H4 (cell line): ENCODE measurements at regions not wholly inside any gene's neighbourhood (a gene's known extent, or its start where the extent isn't known, plus 50 kb on each side); places are given as distances from the start of the nearest gene placed in this dataset.

Source experiments
- DNase-seq: peaks from one replicate; pipeline ENCODE4 v3.0.0-alpha.2; 2015; ENCODE audit warnings: low spot score

DNA sequence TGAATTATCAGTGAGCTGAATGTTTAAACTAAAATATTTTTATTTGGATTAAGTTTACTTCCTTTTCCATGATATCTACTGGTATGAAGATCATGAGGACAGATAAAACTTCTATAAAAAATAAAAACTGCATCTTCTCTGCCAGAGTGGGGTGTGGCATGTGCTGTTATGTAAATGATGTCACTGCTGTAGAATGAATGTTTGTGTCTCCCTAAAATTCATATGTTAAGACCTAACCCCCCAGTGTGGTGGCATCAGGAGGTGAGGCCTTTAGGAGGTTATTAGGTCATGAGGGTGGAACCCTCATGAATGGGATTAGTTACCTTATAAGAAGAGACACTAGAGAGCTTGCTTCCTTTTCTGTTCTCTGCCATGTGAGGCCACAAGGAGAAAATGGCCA is 178.7 kb upstream of the DPH6 start:
- no peak for DNase-seq

DNA sequence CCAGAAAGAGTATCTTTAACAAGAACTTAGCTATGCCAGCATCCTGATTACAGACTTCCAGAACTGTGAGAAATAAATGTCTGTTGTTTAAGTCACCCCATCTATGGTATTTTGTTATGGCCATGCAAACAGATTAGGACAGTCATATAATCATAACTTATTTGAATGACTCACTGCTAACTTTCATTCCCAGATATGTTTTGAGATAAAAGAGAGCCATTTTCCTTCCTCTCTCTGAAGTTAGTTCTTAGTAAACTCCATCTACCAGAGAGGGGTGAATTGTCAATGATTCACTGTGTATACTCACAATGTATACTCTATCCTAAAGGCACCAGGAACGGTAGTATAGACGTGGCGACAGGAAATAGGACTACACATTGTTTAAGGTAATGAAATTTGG is 179.4 kb upstream of the DPH6 start:
- no peak for DNase-seq

GRCh38 chr15:35727627-35728026 is 181.7 kb upstream of the DPH6 start:
- no peak for DNase-seq

DNA sequence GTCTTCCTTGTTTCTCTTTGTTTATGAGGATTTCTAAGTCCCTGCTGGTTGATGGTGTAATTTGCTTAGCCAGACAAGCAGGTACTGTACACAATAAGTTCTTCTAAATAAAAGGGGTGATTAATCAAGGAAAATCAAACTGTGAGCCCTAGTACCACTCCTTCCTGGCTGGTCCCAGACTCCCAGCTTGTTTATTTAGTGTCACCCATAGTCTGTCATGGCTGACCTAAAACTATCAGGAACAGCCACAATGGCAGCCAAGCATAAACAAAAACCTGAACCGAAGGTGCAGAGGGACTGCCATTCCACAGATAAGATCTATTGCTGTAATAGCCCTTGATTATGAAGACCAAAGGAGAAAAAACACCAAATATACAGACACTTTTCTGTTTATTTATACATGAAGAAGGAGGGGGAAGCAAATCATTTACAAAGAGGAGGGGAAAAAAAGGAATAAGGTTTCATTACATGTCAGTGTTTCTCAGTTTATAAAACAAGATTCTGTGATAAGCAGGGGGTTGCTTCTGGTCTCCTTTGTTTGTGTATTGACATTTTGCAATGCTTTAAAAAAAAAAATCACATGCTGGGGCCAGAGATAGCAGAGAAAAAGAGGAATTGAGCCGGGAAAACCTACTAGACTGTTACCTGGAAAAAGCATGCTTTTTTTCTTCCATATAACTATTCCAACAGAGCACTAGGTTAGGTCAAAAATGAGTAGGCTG is 182.4 kb upstream of the DPH6 start:
- peak; percentile 93 for DNase-seq

DNA sequence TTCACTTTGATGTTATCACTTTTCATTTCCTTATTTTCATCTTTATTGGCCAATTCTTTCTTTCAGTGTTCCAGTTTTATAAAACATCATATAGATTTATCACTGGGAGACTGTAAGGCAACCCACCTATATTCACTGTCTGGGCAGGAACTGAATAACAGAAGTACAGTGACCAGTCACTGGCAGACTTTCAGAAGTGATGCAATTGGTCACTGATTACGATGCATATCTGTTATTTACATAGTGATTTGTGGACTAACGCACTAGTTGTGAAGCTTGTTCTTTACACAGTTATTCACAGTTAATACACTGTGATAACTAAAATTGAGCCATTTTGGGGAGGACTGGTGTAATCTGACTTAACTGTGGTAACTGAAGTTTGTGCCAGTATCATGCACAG is 190.2 kb upstream of the DPH6 start:
- DNase-seq: no peak

- no peak for DNase-seq
Observed at GRCh38 chr15:35737441-35737840, 191.5 kb upstream of the DPH6 start.

GRCh38 chr15:35738370-35738769 is 192.4 kb upstream of the DPH6 start:
- peak; percentile 72 for DNase-seq

DNA sequence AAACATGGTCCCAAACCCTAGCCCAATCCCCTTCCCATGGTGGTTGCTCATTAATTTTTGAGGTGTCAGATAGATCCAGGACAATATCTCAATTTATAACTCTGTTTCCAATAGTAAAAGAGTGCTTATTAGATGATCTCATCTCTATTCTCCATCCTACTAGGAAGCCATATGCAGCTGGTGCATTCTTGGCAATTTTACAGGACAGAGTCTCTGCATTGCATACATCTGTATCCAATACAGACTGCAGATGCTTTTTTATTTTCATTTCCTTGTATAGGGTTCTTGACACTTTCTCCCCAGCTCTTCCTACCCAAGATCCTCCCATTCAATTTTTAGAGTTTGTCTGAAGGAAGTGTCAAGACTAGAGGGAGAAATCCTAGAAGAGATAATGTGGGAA is 194.8 kb upstream of the DPH6 start:
- DNase-seq: no peak

DNA sequence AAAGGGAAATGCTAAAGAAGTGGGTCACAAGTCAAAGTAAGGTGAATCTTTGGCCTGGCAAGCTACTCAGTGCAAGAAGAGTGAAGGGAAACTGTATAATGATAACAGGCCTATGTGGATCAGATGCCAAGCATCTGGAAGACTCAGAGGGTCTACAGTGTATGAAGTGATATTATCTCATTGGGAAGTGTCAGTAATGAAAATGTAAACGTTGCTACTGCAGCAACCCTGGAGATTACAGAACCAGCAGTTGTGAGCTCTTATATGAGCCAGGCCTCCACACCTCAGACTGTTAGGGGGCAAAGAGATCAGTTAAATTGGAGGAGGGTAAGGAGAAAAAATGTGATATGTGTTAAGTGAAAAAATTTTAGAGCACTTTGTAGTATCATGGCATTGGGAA is 195.4 kb upstream of the DPH6 start:
- no peak for DNase-seq

DNA sequence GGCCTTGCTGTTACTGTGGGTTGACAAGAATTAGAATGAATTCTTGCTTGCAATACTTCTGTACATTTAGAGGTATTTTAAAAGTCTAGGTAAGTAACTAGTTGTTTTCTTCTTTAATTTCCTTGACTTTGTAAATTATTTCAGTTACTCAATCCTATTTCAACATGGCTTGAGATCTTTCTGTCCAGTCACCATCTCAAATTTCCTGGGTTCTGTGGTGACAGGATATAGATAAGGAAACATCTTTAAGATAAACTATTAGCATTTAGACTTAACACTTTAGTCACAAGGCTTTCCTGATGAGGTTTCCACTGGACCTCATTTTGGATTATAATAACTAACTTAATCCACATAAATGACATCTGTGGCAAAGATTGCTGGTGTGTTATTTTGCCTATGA is 195.9 kb upstream of the DPH6 start:
- no peak for DNase-seq

DNA sequence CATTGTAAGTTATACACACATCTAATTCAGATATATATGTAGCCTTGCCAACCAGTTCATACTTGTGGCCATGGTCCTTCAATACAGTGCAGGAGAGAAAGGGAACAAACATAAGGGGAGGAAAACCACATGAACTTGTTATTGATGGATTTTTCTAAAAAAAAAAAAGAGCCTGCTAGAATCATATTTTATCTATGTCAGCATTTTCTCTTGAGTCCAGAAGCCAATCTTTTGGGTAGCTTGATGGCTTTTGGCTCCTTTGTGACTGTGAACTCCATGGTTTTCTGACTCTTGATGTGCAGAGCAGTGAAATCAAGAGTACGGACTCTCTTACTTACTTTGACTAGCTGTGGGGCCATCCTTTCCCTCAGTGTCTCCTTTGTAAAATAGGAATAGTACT is 197.4 kb upstream of the DPH6 start:
- DNase-seq: no peak

DNA sequence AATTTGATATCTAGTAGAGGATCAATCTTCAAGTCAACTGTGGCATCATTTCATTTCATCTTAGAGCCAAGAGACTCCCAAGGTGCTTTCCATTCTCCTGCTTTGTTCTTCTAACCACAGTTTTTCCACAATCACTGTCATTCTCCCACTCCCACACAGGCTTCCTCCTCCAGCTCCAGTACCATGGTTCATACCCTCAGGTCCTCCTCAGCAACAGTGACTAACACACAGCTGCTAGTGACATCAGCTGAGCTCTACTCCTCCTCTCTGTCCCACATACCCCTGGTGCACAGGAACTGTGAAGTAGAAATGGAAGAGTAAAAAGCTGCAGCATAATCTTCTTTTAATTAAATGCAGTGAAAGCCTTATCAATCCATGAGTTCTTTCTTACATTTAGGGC is 200.2 kb upstream of the DPH6 start:
- DNase-seq: peak; percentile 8

DNA sequence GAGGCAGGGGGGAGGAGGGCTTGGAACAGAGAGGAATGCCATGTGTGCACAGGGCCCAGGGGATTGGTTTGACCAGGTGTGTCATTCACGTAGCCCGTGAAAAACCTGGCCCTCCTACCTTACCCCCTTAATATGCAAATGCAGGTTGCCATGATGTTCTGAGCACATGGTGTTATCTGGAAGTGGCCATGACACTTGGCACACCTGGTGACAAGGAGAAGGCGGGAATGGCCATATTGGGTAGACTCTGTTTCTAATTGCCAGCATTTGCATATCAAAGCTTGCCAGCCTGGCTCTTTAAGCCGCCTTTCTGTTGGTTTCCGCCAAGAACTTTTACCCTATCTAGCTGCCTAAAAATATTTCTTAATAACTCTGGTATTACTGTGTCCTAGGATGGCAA is 202.1 kb upstream of the DPH6 start:
- no peak for DNase-seq

DNA sequence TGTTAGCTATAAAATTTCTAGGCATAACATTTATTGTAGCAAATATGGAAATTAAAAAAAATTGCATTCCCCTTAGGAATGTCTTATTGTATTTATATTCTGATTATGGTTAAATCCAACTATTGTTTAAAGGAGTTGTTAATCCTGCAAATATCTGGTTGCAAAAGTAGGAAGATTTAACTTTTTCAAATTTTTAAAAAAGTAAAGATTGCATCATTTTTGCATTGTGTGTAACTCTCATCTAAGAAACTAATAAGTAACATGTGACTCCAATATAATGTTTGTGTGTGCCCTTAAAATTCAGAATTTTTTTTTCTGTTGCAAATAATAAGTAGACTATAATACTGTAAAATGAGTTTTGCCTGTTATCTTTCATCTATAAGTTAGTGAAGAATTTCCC is 204.1 kb upstream of the DPH6 start:
- DNase-seq: no peak

DNA sequence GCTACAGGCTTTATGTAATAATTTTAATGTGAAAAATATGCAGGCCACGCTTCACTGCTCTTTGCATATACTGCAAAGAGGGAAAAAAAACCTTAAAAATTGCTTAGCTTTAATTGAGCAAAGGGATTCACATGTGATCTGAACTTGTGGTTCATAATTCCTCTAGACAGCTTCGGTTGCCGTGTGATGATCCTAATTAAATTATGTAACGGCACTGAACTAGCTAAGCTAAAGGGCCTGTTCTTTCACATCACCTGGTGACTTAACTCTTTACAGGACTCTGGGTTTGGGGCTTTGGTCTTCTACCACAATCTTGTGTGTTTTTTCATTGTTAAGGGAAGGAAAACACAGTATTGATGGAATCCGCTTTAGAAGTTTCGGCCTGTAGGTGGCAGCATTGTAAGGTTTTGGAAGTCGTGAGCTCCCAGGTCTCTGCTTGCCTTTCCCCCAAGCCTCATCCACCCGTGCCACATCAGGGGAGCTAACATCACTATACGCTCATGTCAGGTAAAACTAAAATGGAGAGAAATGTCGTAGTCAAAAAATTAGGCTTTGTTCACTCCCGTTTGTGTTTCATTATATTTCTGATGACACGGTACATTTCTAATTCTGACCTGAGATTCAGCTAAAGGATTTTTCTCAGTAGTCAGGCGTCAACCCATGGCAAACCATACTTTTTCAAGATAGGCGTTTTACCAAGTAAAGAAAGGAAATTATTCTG is 205.6 kb upstream of the DPH6 start:
- peak; percentile 68 for DNase-seq

DNA sequence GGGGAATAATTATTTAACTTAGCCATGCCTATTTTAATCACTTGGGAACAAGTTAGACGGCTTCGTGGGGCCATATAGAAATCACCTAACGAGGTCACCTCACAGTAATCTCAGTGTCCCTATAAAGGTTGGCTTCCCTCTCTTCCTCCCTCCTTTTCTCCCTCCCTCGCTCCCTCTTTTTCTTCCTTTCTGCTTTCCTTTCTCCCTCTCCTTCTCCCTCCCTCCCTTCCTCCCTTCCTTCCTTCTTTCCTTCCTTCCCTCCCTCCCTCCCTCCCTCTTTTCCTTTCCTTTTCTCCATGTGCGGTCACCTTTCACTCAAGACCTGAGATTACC is 206.1 kb upstream of the DPH6 start:
- DNase-seq: no peak

GRCh38 chr15:35753486-35753885 is 207.5 kb upstream of the DPH6 start:
- DNase-seq: no peak

DNA sequence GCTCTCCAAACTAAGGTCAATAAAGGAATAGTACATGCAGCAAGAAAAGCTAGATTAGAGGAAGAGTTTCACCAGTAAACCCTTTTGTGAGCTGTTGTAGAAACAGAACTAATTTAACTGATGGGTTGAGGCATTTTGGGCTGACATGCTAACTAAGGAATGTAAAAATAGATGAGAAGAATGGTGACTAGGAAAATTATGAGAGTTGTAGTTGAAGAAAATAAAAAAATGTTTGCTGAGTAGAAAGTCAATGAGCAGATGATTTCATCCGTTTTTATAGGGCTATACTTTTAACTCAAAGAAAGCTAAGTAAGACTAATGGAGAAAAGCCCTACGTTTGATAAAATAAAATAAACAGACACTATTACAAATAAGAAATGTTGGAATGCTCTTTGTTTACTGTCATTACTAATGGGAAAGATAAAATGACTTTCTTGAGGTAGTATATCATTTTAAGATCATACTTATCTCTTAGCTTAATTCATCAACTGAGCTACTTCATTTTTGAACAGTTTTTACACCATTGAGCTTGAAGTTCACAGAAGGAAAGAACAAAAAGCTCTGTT is 209.4 kb upstream of the DPH6 start:
- no peak for DNase-seq

GRCh38 chr15:35756623-35757022 is 210.7 kb upstream of the DPH6 start:
- DNase-seq: no peak

DNA sequence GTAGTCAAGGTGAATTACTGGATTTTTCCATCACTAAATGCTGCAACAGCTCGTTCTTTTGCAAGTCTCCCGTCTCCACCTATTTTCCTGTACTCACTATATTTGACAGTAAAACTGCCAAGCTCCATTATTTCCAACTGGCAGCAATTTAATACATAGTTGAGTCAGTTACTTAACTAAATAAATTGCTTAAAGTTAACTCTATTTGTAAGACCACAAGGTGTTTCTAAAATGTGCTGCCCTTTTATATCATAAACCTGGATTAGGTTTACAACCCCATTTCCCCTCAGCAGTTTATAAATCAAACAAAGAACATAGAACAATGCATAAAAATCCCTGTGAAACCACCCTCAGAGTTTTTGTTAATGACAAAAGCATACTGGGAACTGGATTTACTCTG is 211.4 kb upstream of the DPH6 start:
- peak; percentile 9 for DNase-seq

GRCh38 chr15:35757765-35758164 is 211.8 kb upstream of the DPH6 start:
- no peak for DNase-seq

DNA sequence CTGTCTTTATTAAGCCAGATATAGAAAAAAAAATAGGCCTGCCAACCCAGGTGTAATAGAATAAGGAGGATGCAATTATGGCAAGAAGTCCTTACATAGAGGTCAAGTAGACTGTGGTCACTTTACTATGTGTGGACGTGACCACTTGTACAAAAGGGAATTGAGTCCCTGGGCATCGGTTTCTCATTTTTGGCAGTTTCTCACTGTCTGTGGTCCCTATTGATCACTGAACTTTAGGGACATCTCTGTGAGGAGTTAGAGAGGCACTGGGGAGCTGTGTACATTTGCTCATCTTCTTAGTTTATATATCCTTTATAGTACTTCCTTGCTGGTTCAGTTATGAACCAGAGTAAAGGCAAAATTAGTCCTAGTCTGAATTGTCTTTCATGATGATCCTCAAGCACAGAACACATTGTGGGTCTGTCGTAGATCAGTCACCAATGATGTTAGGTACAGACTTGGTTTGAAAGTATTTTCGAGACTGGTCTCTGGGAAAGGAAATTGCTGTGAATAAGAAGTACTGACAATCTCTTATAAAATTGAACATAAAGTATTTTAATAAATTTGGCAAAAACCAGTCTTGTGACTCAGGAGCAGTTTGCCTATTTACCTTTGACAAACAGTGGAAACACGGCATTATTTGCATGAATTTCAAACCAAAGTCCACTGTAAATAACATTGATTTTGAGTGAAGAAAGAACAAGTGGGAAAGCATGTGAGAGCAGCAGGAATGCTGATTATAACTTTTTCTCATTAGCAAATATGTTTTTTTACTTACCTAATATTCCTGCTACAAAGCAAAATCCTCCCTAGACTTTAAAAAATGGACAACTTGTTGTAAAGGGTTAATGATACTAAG is 218.9 kb upstream of the DPH6 start:
- no peak for DNase-seq

DNA sequence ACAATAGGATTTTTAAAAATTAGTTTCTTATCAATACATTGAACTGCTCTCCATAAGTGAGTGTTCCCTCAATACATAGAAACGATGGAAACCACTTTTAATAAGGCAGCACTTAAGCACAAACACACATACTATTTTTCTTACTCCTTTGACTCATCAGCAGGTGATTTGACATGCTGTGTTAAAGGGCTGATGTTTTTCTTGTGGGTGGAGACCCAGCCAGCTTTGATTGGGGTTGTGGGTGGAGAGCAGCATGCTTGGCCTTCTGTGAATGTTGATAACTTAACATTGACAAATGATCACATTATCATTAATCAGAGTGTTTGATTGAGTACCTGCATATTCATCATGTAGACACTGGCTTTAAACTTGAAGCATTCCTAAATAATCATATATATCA is 223.0 kb upstream of the DPH6 start:
- no peak for DNase-seq
